ENCODE measurements at regions not wholly inside any gene's neighbourhood (a gene's known extent, or its start where the extent isn't known, plus 50 kb on each side); places are given as distances from the start of the nearest gene placed in this dataset.

DNA sequence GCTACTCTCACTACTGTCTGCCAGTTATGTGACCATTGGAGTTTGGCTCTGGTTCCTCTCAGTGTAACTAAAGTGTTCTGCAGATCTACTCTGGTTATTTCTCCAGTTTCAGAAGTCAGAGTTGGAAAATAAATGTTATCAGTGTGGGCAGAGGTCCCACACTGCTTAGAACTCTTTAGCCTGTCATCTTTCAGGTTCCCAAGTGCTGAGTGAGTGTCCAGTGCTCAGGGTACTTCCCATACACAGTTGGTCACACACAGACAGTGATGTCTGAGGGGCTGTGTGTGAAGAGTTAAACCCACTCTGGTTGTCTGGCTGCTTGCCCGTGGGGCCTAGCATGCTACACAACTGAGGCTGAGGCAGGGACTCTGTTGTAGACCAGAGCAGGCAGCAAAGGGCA is 421.8 kb upstream of the MEX3C start:
- no peaks in the 10 kb centered on the region for H3K9me3 ChIP-seq (ENCODE audit: control insufficient read depth, insufficient read depth, low read length)
- 0 out of 2 replicates have a peak, but pooled peaks cover 2% of the 10 kb centered on the region for H3K27me3 ChIP-seq (ENCODE audit: control insufficient read depth, low read length)
- H3K27ac ChIP-seq (ENCODE audit: low read depth, low read length), result no peak overlapping the region
- no peaks in the 10 kb centered on the region for H3K9me2 ChIP-seq (replicated peaks; ENCODE audit: control insufficient read depth, low read length)
- no peak overlapping the region for H3K4me3 ChIP-seq (ENCODE audit: low read length)
- no peaks in the 10 kb centered on the region for H3K4me1 ChIP-seq (ENCODE audit: control insufficient read depth, low read length)
- H3K36me3 ChIP-seq (ENCODE audit: control insufficient read depth, low read length), result no peaks in the 10 kb centered on the region
- TF ChIP-seq CTCF (IDR thresholded peaks at IDR 0.05; ENCODE audit: low read depth, low read length, poor library complexity, severe bottlenecking) (no peak), EZH2phosphoT487 (IDR thresholded peaks at IDR 0.05; ENCODE audit: borderline replicate concordance, low read length) (no peak)
- no peaks in the 10 kb centered on the region for H4K20me1 ChIP-seq (ENCODE audit: control insufficient read depth, insufficient read depth, low read depth, low read length)
- H3F3A ChIP-seq (ENCODE audit: control insufficient read depth, insufficient read depth), result no peaks in the 10 kb centered on the region
- no peak overlapping the region for H3K4me2 ChIP-seq (ENCODE audit: low read length)
- H3K79me2 ChIP-seq (ENCODE audit: control insufficient read depth, low read length), result no peaks in the 10 kb centered on the region

- TF ChIP-seq EZH2phosphoT487 (IDR thresholded peaks at IDR 0.05; ENCODE audit: borderline replicate concordance, low read length), result no peak
- peak; percentile 90 for TF ChIP-seq CTCF (IDR thresholded peaks at IDR 0.05; ENCODE audit: low read depth, low read length, poor library complexity, severe bottlenecking)
- 0 out of 2 replicates have a peak, but pooled peaks cover 3% of the 10 kb centered on the region for H3K27me3 ChIP-seq (ENCODE audit: control insufficient read depth, low read length)
- no peaks in the 10 kb centered on the region for H3K36me3 ChIP-seq (ENCODE audit: control insufficient read depth, low read length)
- H3K9me3 ChIP-seq (ENCODE audit: control insufficient read depth, insufficient read depth, low read length), result no peaks in the 10 kb centered on the region
- H3K4me2 ChIP-seq (ENCODE audit: low read length), result no peak overlapping the region
- H3K4me1 ChIP-seq (ENCODE audit: control insufficient read depth, low read length), result no peaks in the 10 kb centered on the region
- no peak overlapping the region for H3K27ac ChIP-seq (ENCODE audit: low read depth, low read length)
- H4K20me1 ChIP-seq (ENCODE audit: control insufficient read depth, insufficient read depth, low read depth, low read length), result no peaks in the 10 kb centered on the region
- H3F3A ChIP-seq (ENCODE audit: control insufficient read depth, insufficient read depth), result no peaks in the 10 kb centered on the region
- no peaks in the 10 kb centered on the region for H3K79me2 ChIP-seq (ENCODE audit: control insufficient read depth, low read length)
- no peaks in the 10 kb centered on the region for H3K9me2 ChIP-seq (replicated peaks; ENCODE audit: control insufficient read depth, low read length)
- no peak overlapping the region for H3K4me3 ChIP-seq (ENCODE audit: low read length)
Observed at GRCh38 chr18:51621113-51621863, 423.8 kb upstream of the MEX3C start.

GRCh38 chr18:51621864-51622160 is 424.3 kb upstream of the MEX3C start:
- no peak overlapping the region for H3K27ac ChIP-seq (ENCODE audit: low read depth, low read length)
- H4K20me1 ChIP-seq (ENCODE audit: control insufficient read depth, insufficient read depth, low read depth, low read length), result no peaks in the 10 kb centered on the region
- H3K9me3 ChIP-seq (ENCODE audit: control insufficient read depth, insufficient read depth, low read length), result no peaks in the 10 kb centered on the region
- H3K27me3 ChIP-seq (ENCODE audit: control insufficient read depth, low read length), result 0 out of 2 replicates have a peak, but pooled peaks cover 3% of the 10 kb centered on the region
- H3K4me1 ChIP-seq (ENCODE audit: control insufficient read depth, low read length), result no peaks in the 10 kb centered on the region
- TF ChIP-seq CTCF (IDR thresholded peaks at IDR 0.05; ENCODE audit: low read depth, low read length, poor library complexity, severe bottlenecking) (no peak), EZH2phosphoT487 (IDR thresholded peaks at IDR 0.05; ENCODE audit: borderline replicate concordance, low read length) (no peak)
- no peak overlapping the region for H3K4me3 ChIP-seq (ENCODE audit: low read length)
- no peaks in the 10 kb centered on the region for H3K9me2 ChIP-seq (replicated peaks; ENCODE audit: control insufficient read depth, low read length)
- no peaks in the 10 kb centered on the region for H3K79me2 ChIP-seq (ENCODE audit: control insufficient read depth, low read length)
- H3F3A ChIP-seq (ENCODE audit: control insufficient read depth, insufficient read depth), result no peaks in the 10 kb centered on the region
- no peak overlapping the region for H3K4me2 ChIP-seq (ENCODE audit: low read length)
- no peaks in the 10 kb centered on the region for H3K36me3 ChIP-seq (ENCODE audit: control insufficient read depth, low read length)

All from DOHH2 (cell line).